SK-N-SH treated with all-trans-retinoic acid at 6 μM for 48 hours (cell line): ENCODE measurements at regions not wholly inside any gene's neighbourhood (a gene's known extent, or its start where the extent isn't known, plus 50 kb on each side); places are given as distances from the start of the nearest gene placed in this dataset.

Source experiments
- ATAC-seq: fragments of 200-7000 bp; cut with Tn5 transposase; 3 replicates; pipeline ENCODE4 v1.9.1; 2020; ENCODE audit warnings: mild to moderate bottlenecking, moderate library complexity
- ARNTL ChIP-seq: fragments of 450-650 bp; formaldehyde crosslinking; IDR thresholded peaks from 2 replicates; pipeline ENCODE4 v1.5.0; 2020; ENCODE audit warnings: low read depth, mild to moderate bottlenecking, moderate library complexity, borderline replicate concordance
- BACH2 ChIP-seq: fragments of 250-450 bp; sonication (Bioruptor Pico); IDR thresholded peaks from 2 replicates; pipeline ENCODE4 v1.9.0; 2021; ENCODE audit warnings: mild to moderate bottlenecking, borderline replicate concordance
- CREB5 ChIP-seq: fragments of 250-450 bp; sonication (Bioruptor Pico); IDR thresholded peaks from 2 replicates; pipeline ENCODE4 v1.5.1; 2020; ENCODE audit warnings: low read depth, mild to moderate bottlenecking, moderate library complexity
- CSDC2 ChIP-seq: fragments of 250-450 bp; sonication (Bioruptor Pico); IDR thresholded peaks from 2 replicates; pipeline ENCODE4 v1.5.0; 2020; ENCODE audit warnings: mild to moderate bottlenecking, moderate library complexity
- ESRRG ChIP-seq: fragments of 250-450 bp; sonication (Bioruptor Pico); IDR thresholded peaks from 2 replicates; pipeline ENCODE4 v1.6.1; 2021; ENCODE audit warnings: mild to moderate bottlenecking
- GLIS3 ChIP-seq: fragments of 250-450 bp; sonication (Bioruptor Pico); IDR thresholded peaks from 2 replicates; pipeline ENCODE4 v1.5.0; 2020; ENCODE audit warnings: mild to moderate bottlenecking, moderate library complexity
- PATZ1 ChIP-seq: fragments of 250-450 bp; sonication (Bioruptor Pico); IDR thresholded peaks from 2 replicates; pipeline ENCODE4 v1.8.0; 2020; ENCODE audit warnings: mild to moderate bottlenecking, moderate library complexity, borderline replicate concordance
- POU6F1 ChIP-seq: fragments of 250-450 bp; sonication (Bioruptor Pico); IDR thresholded peaks from 2 replicates; pipeline ENCODE4 v1.8.0; 2021; ENCODE audit warnings: low read depth, mild to moderate bottlenecking, moderate library complexity, borderline replicate concordance
- SNAI2 ChIP-seq: fragments of 250-450 bp; sonication (Bioruptor Pico); IDR thresholded peaks from 2 replicates; pipeline ENCODE4 v1.5.0; 2020; ENCODE audit warnings: mild to moderate bottlenecking, moderate library complexity
- TCF4 ChIP-seq: fragments of 250-450 bp; sonication (Bioruptor Pico); IDR thresholded peaks from 2 replicates; pipeline ENCODE4 v1.8.0; 2021; ENCODE audit warnings: mild to moderate bottlenecking, moderate library complexity, borderline replicate concordance
- TOX ChIP-seq: fragments of 250-450 bp; sonication (Bioruptor Pico); IDR thresholded peaks from 2 replicates; pipeline ENCODE4 v1.8.0; 2021; ENCODE audit warnings: mild to moderate bottlenecking, moderate library complexity, borderline replicate concordance
- TSHZ2 ChIP-seq: fragments of 250-450 bp; sonication (Bioruptor Pico); IDR thresholded peaks from 2 replicates; pipeline ENCODE4 v1.5.0; 2020; ENCODE audit warnings: mild to moderate bottlenecking, moderate library complexity
- ZC3H10 ChIP-seq: fragments of 250-450 bp; sonication (Bioruptor Pico); IDR thresholded peaks from 2 replicates; pipeline ENCODE4 v1.5.1; 2021; ENCODE audit warnings: mild to moderate bottlenecking, moderate library complexity
- ZFP3 ChIP-seq: fragments of 250-450 bp; sonication (Bioruptor Pico); IDR thresholded peaks from 2 replicates; pipeline ENCODE4 v1.5.0; 2020; ENCODE audit warnings: mild to moderate bottlenecking, moderate library complexity
- ZNF565 ChIP-seq: fragments of 450-650 bp; formaldehyde crosslinking; conservative IDR thresholded peaks from 2 replicates; pipeline ENCODE4 v1.5.0; 2020; ENCODE audit warnings: low read depth, mild to moderate bottlenecking, moderate library complexity
- ZNF70 ChIP-seq: fragments of 450-650 bp; formaldehyde crosslinking; IDR thresholded peaks from 2 replicates; pipeline ENCODE4 v1.5.0; 2020; ENCODE audit warnings: mild to moderate bottlenecking, moderate library complexity
- ZNF8 ChIP-seq: fragments of 450-650 bp; formaldehyde crosslinking; IDR thresholded peaks from 2 replicates; pipeline ENCODE4 v1.5.0; 2020; ENCODE audit warnings: mild to moderate bottlenecking, moderate library complexity
- TF ChIP-seq, protein P1 (sequence below): fragments of 250-450 bp; sonication (Bioruptor Pico); IDR thresholded peaks from 2 replicates; pipeline ENCODE4 v1.5.1; 2021; ENCODE audit warnings: mild to moderate bottlenecking, moderate library complexity

- ATAC-seq, result no peak
- TF ChIP-seq ZNF8 (CRISPR knock-in tag) (no peak), TCF4 (CRISPR knock-in tag) (no peak), ZNF70 (CRISPR knock-in tag) (no peak), ZFP3 (no peak), CSDC2 (no peak), TOX (CRISPR knock-in tag) (no peak), PATZ1 (CRISPR knock-in tag) (no peak)
Observed at GRCh38 chr3:137285924-137286323, 328.1 kb downstream of the IL20RB start.

- no peak for ATAC-seq
- no peak for TF ChIP-seq ZFP3
- TF ChIP-seq, protein P1, sequence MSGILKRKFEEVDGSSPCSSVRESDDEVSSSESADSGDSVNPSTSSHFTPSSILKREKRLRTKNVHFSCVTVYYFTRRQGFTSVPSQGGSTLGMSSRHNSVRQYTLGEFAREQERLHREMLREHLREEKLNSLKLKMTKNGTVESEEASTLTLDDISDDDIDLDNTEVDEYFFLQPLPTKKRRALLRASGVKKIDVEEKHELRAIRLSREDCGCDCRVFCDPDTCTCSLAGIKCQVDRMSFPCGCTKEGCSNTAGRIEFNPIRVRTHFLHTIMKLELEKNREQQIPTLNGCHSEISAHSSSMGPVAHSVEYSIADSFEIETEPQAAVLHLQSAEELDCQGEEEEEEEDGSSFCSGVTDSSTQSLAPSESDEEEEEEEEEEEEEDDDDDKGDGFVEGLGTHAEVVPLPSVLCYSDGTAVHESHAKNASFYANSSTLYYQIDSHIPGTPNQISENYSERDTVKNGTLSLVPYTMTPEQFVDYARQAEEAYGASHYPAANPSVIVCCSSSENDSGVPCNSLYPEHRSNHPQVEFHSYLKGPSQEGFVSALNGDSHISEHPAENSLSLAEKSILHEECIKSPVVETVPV (CRISPR knock-in tag), result no peak
- no peak for TF ChIP-seq ZC3H10 (CRISPR knock-in tag)
- no peak for TF ChIP-seq GLIS3 (CRISPR knock-in tag)
- no peak for TF ChIP-seq TSHZ2
- no peak for TF ChIP-seq ZNF8 (CRISPR knock-in tag)
- TF ChIP-seq ARNTL (CRISPR knock-in tag), result no peak
- no peak for TF ChIP-seq CSDC2
- no peak for TF ChIP-seq POU6F1
- TF ChIP-seq SNAI2 (CRISPR knock-in tag), result no peak
Observed at GRCh38 chr3:137293086-137293485, 335.3 kb downstream of the IL20RB start.

- ATAC-seq, result no peak
- TF ChIP-seq ESRRG (CRISPR knock-in tag) (no peak), ZNF8 (CRISPR knock-in tag) (no peak), GLIS3 (CRISPR knock-in tag) (no peak), SNAI2 (CRISPR knock-in tag) (no peak), BACH2 (CRISPR knock-in tag) (no peak), ZC3H10 (CRISPR knock-in tag) (no peak), CSDC2 (no peak), TSHZ2 (no peak), TCF4 (CRISPR knock-in tag) (no peak), ZFP3 (no peak), CREB5 (CRISPR knock-in tag) (no peak), ZNF565 (CRISPR knock-in tag) (no peak)
- TF ChIP-seq, protein P1 (CRISPR knock-in tag), result no peak
Observed at GRCh38 chr3:137294139-137294538, 336.4 kb downstream of the IL20RB start.
